ENCODE measurements at regions not wholly inside any gene's neighbourhood (a gene's known extent, or its start where the extent isn't known, plus 50 kb on each side); places are given as distances from the start of the nearest gene placed in this dataset.

DNA sequence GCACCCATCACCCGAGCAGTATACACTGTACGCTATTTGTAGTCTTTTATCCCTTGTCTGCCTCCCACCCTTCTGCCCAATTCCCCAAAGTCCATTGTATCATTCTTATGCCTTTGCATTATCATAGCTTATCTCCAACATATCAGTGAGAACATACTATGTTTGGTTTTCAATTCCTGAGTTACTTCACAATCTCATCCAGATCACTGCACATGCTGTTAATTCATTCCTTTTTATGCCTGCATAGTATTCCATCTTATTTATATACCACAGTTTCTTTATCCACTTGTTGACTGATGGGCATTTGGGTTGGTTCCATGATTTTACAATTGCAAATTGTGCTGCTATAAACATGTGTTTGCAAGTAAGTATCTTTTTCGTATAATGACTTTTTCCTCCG lies 564.7 kb upstream of the NECTIN3 start:
- Histone ChIP-seq H4K20me1 (ENCODE audit: control insufficient read depth, insufficient read depth) (no peaks in the 10 kb centered on the region), H3K36me3 (ENCODE audit: control insufficient read depth in 2 of 2, insufficient read depth in 2 of 2, low read length in 1 of 2) (no peaks in the 10 kb centered on the region), H3K9me3 (replicated peaks; ENCODE audit: control insufficient read depth, insufficient read depth, low read length) (no peaks in the 10 kb centered on the region), H3K4me1 (ENCODE audit: control insufficient read depth, insufficient read depth, low read length) (no peaks in the 10 kb centered on the region), H3K9ac (ENCODE audit: control insufficient read depth, insufficient read depth, low read length) (no peak overlapping the region), H3K79me2 (ENCODE audit: control insufficient read depth, insufficient read depth, low read length) (no peaks in the 10 kb centered on the region), H3K27ac (ENCODE audit: control insufficient read depth, insufficient read depth) (no peak overlapping the region), H2AFZ (ENCODE audit: control insufficient read depth, low read depth, low read length) (no peak overlapping the region), H3K27me3 (replicated peaks in 1 of 2; ENCODE audit: control insufficient read depth in 2 of 2, insufficient read depth in 2 of 2, low read length in 1 of 2) (no peaks in the 10 kb centered on the region), H3K4me2 (ENCODE audit: control insufficient read depth, insufficient read depth) (no peak overlapping the region), H3K4me3 (no peak overlapping the region)
- no peak for FAIRE-seq
- intact Hi-C loops (cut with micrococcal nuclease; ENCODE audit: unreplicated experiment) (no loop called here), in situ Hi-C loops (cut with MboI) (no loop called here)
- POLR2A ChIA-PET, result no interaction called here
- no peak for ATAC-seq
- RAD21 ChIA-PET (ENCODE audit: unreplicated experiment), result no interaction called here
- DNase-seq (ENCODE audit: low read depth, low spot score), result no peak
- 76% methylated on average over 4 of the region's 4 CpGs for WGBS (ENCODE audit: insufficient coverage, insufficient replicate concordance, low lambda C conversion rate, missing lambda C conversion rate)
- no TSS peak for BruUV-seq (replicated peaks)
- SMC1A ChIA-PET (ENCODE audit: uncharacterized antibody, unreplicated experiment), result no interaction called here
- TF ChIP-seq MYB (IDR thresholded peaks at IDR 0.05; ENCODE audit: borderline replicate concordance, low read depth, low read length) (no peak), EP300 (IDR thresholded peaks at IDR 0.05; ENCODE audit: borderline replicate concordance in 1 of 2, control insufficient read depth in 1 of 2, low read depth in 2 of 2, low read length in 2 of 2) (no peak), SRF (IDR thresholded peaks at IDR 0.05; ENCODE audit: low read depth in 2 of 2, low read length in 2 of 2) (no peak), LARP7 (IDR thresholded peaks at IDR 0.05) (no peak), YY1 (IDR thresholded peaks at IDR 0.05; ENCODE audit: low read depth, low read length) (no peak), ZNF217 (IDR thresholded peaks at IDR 0.05) (no peak), BCL11A (IDR thresholded peaks at IDR 0.05; ENCODE audit: low read depth, low read length) (no peak), NFYA (IDR thresholded peaks at IDR 0.05; ENCODE audit: borderline replicate concordance, low read depth, low read length) (no peak), RBBP5 (conservative IDR thresholded peaks at IDR 0.05) (no peak), HDAC2 (IDR thresholded peaks at IDR 0.05) (no peak), ZNF622 (IDR thresholded peaks at IDR 0.05) (no peak), ZZZ3 (IDR thresholded peaks at IDR 0.05; ENCODE audit: control insufficient read depth, insufficient read length, low read depth) (no peak)
- TF ChIP-seq, protein P1, sequence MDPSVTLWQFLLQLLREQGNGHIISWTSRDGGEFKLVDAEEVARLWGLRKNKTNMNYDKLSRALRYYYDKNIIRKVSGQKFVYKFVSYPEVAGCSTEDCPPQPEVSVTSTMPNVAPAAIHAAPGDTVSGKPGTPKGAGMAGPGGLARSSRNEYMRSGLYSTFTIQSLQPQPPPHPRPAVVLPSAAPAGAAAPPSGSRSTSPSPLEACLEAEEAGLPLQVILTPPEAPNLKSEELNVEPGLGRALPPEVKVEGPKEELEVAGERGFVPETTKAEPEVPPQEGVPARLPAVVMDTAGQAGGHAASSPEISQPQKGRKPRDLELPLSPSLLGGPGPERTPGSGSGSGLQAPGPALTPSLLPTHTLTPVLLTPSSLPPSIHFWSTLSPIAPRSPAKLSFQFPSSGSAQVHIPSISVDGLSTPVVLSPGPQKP (IDR thresholded peaks at IDR 0.05; ENCODE audit: low read depth, low read length), result no peak
- TF ChIP-seq, protein P2, sequence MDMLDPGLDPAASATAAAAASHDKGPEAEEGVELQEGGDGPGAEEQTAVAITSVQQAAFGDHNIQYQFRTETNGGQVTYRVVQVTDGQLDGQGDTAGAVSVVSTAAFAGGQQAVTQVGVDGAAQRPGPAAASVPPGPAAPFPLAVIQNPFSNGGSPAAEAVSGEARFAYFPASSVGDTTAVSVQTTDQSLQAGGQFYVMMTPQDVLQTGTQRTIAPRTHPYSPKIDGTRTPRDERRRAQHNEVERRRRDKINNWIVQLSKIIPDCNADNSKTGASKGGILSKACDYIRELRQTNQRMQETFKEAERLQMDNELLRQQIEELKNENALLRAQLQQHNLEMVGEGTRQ (IDR thresholded peaks at IDR 0.05; ENCODE audit: borderline replicate concordance, low read depth, low read length), result no peak
- TF ChIP-seq, protein P3, sequence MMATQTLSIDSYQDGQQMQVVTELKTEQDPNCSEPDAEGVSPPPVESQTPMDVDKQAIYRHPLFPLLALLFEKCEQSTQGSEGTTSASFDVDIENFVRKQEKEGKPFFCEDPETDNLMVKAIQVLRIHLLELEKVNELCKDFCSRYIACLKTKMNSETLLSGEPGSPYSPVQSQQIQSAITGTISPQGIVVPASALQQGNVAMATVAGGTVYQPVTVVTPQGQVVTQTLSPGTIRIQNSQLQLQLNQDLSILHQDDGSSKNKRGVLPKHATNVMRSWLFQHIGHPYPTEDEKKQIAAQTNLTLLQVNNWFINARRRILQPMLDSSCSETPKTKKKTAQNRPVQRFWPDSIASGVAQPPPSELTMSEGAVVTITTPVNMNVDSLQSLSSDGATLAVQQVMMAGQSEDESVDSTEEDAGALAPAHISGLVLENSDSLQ (IDR thresholded peaks at IDR 0.05), result no peak
- TF ChIP-seq, protein P4, sequence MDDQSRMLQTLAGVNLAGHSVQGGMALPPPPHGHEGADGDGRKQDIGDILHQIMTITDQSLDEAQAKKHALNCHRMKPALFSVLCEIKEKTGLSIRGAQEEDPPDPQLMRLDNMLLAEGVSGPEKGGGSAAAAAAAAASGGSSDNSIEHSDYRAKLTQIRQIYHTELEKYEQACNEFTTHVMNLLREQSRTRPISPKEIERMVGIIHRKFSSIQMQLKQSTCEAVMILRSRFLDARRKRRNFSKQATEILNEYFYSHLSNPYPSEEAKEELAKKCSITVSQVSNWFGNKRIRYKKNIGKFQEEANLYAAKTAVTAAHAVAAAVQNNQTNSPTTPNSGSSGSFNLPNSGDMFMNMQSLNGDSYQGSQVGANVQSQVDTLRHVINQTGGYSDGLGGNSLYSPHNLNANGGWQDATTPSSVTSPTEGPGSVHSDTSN (IDR thresholded peaks at IDR 0.05; ENCODE audit: insufficient replicate concordance, low read depth, low read length), result no peak
- TF ChIP-seq, protein P5, sequence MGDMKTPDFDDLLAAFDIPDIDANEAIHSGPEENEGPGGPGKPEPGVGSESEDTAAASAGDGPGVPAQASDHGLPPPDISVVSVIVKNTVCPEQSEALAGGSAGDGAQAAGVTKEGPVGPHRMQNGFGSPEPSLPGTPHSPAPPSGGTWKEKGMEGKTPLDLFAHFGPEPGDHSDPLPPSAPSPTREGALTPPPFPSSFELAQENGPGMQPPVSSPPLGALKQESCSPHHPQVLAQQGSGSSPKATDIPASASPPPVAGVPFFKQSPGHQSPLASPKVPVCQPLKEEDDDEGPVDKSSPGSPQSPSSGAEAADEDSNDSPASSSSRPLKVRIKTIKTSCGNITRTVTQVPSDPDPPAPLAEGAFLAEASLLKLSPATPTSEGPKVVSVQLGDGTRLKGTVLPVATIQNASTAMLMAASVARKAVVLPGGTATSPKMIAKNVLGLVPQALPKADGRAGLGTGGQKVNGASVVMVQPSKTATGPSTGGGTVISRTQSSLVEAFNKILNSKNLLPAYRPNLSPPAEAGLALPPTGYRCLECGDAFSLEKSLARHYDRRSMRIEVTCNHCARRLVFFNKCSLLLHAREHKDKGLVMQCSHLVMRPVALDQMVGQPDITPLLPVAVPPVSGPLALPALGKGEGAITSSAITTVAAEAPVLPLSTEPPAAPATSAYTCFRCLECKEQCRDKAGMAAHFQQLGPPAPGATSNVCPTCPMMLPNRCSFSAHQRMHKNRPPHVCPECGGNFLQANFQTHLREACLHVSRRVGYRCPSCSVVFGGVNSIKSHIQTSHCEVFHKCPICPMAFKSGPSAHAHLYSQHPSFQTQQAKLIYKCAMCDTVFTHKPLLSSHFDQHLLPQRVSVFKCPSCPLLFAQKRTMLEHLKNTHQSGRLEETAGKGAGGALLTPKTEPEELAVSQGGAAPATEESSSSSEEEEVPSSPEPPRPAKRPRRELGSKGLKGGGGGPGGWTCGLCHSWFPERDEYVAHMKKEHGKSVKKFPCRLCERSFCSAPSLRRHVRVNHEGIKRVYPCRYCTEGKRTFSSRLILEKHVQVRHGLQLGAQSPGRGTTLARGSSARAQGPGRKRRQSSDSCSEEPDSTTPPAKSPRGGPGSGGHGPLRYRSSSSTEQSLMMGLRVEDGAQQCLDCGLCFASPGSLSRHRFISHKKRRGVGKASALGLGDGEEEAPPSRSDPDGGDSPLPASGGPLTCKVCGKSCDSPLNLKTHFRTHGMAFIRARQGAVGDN (IDR thresholded peaks at IDR 0.05), result no peak
- CTCF ChIA-PET, result no interaction called here

Measured in GM12878 (cell line).